Stimulated activated CD4-positive, alpha-beta T cell treated with anti-CD3 and anti-CD28 coated beads, TNF-alpha, amount 100 ng/mL, for 48 hours (primary cell): ENCODE measurements at regions not wholly inside any gene's neighbourhood (a gene's known extent, or its start where the extent isn't known, plus 50 kb on each side); places are given as distances from the start of the nearest gene placed in this dataset.
A peak's percentile ranks its signal among the peaks of the same experiment; 100 is the strongest.
"Not testable (repeated sequence)": the region's sequence is repeated elsewhere in the genome, so short reads cannot be mapped to it uniquely, and the experiment has no call there.

ENCODE experiments used
- DNase-seq, 3 donors: peaks; one replicate each; pipeline ENCODE4 v3.0.0-alpha.2; 2020; ENCODE audit warnings: low read depth in 3 of 3

DNA sequence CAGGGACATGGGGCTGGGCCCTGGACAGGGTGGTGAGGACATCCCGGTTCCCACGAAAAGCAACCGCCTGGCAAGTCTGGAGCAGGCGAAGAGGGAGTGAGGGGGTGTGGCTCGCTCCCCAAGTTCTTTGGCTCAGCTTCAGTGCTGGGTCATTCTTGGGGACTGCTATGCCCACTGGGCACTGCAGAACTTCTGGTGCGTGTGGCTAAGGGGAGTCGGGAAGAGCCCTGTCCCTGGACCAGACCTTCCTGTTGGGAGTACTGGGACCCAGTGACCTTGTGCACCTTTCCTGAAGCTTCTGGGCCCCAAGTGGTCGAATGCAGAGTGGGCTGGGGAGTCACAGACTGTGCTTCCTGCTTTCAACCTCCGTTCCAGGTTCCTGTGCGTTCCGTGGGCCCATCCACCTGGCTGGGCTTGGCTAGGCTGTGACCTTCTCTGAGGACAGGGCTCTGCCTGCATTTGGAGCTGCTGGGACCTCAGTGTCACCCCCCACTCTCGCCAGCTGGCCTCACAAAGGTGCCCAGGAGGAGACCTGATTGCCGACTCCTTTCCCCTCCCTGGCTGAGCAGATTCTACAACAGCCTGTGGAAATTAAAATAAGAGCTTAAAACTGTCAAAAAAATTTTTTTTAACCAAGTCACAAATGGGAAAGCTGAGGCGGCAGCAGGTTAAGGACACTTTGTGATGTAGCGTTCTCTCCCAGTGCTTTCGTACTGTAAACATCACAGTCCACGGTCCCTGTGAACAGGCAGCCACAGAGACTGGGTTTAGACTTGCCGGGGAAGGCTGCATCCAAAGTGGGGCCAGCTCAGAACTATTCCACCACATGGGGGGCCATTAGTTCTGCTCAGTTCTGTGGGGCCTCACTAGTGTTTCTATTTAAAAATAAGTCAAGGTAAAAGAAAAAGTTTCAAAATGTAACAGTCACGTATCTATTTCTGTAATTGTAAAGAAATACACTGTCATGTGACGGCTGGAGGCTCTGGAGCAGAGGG lies 63.8 kb upstream of the WNT7B start:
- no peak for DNase-seq

DNA sequence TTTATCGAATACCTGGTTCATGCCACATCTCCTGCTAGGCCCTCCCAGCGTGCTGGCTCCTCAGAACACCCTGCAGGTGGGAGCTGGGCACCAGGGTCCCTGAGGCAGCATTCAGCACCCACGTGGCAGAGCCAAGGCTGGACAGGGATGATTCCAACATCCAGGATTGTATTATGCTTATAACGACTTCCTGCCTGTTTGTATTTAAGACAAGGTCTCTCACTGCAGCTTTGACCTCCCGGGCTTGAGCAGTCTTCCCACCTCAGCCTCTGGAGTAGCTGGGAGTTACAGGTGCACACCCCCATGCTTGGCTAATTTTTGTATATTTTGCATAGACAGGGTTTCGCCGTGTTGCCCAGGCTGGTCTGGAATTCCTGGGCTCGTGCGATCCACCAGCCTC lies 64.7 kb upstream of the WNT7B start:
- no peak for DNase-seq

DNA sequence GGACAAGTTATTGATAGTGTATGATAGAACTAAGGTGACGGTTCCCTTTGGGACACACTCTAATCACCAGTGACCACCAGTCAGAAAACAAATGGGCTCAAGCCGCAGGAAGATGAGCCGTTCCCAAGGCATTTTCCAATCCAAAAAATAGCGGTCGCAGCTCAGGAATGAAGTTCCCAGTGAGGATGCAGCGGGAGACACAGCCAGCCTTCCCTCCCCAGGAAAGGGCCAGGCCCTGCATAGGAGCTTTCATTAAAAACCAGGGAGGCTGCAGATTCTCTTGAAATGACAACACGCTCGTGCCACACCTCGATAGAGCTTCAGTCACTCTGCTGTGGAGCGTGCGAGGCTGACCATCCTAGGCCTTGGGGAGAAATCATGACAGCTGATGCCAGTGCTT lies 65.8 kb upstream of the WNT7B start:
- DNase-seq = no peak

DNA sequence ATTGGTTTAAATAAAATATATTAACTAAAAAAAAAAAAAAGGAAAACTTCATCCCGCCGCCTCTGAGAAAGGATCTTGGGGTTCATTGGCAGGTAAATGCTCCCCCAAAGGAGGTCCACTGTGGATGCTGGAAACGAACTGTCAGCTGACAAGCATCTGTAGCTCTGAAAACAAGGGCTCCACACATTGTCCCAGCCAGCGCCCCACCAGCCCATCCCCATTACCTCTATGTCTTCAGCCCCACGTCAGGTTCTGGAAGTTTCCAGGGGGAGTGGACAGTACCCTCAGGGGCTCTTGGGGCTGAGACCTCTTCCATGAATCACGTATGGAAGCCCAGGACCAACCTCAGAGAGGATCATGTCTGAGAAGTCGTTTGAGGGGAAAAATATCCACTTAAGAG lies 66.4 kb upstream of the WNT7B start:
- no peak for DNase-seq

DNA sequence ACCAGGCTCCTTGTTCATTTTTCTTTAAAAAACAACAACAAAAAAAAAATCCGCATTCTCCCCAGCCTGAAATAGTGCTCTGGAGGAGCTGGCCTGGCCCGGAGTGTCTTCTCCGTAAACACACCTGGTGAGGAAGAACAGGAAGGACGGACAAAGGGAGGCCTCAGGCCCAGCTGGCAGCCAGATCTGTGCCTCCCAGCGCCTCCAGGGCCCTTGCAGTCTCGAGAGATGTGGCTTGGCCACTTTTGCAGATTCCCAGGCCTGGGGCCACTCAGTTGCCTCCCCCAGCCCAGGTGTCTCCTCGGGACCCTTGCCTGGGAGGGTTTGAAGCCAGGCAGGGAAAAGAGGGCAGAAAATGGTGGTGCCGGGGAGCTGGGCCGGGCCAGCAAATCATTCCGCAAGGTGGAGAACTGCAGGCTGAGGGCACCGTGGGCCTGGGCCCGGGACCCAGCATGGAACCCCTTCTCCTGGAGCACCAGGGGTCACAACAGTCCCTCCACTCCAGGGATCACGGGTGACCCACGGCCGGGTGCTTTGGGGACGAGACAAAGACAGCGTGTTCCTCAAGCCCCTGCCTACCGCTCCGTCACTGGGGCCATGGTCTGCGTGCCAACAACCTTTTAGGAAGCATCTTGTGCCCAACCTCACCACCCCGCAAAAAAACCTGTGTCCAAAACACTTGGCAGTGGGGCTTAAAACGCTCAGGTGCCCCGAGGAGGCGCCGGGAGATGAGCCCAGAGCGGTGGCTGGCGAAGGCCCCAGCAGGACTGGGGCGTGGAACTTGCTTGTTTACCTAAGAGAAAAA lies 67.1 kb upstream of the WNT7B start:
- no peak for DNase-seq

DNA sequence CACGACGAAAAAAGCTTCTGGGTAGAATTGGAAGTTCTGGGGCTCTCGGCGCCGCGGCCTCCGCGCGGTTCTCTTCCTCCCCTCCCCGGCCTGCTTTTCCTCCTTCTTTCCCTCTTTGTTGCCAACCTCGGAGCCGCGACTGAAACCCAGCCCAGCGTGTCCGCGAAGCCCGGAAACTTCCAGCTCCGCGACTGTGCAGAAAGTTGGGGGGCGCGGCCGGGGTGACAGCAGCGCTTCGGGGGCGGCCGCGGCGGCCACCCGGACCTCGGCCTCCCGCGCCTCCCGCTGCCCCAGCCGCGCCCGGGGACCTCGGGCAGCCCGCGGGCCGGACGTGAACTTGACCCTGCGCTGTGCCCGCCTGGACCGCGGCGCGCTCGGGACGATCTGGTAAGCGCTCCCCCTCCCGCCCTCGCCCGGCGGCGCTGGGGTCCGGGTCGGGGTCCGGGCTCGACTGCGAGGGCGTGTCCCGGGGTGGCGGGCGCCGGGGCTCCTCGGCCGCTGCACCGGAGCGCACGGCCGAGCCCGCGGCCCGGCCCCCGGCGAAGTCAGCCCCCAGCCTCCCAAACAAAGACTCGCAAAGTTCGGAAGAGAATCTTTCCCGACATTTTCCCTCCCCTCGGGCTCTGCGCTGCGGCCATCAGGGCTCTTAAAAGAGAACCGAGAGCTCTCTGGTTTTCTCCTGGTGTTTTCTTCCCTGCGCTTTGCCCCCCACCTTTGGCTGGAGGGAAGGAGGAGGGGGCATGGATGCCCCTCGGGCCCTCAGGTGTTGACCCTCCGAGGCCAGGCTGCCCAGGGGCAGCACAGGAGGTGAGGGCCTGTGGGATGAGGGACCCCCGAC lies 67.9 kb upstream of the WNT7B start:
- DNase-seq = no peak

DNA sequence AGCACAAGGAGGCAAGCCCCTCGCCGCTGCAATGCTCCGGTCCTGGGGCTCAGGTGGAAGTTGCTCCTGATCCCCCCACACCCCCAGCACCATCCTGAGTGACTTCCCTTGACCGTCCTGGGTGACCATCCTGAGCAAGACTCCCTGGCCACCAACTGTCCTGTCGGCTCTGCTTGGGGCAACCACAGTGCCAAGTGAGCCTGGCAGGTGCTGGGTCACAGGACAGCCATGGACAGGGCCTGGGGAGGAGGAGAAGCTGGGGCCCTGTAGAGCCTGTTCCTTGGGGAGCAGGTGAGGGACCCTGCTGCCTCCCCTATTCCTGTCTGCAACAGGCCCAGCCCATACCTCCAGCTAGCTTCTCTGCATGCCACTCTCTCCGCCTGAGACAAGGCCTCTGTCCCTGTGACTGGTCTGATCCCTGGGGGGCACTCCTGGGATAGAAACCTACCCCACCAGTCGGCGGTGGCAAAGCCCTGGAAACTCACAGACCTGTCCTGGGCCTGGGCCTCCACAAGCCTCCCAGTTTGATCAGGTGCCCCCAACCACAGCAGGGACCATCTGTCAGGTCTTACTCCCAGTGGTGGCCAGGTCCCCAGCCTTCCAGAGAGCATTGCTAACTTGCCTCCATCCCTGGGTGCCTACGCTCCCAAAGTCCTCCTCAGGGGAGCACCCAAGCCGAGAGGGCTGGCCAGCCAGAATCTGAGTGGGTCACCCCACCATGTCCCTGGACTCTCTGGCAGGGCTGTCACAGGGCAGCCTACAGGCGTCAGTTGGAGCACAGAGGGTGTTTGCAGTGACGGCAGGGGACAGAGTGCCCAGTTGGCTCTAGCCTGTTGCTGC lies 68.7 kb upstream of the WNT7B start:
- DNase-seq = no peak

DNA sequence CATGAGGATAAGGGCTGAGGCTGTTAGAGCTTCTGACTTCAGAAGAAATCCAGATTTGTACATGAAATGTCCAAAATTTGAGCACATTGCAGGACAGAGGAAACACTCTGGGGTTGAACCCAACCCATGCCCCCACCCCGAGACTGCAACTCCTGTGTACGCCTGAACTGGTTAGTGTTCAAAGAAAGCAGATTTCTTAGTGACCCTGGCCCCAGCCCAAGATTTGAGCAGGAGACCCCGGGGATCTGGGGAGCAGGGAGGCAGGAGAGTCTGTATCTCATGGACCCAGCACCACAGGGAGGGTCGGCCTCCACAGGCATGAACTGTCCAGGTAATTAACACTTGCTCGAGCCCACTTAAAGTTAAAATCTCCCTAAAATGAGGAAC lies 69.3 kb upstream of the WNT7B start:
- DNase-seq = no peak

DNA sequence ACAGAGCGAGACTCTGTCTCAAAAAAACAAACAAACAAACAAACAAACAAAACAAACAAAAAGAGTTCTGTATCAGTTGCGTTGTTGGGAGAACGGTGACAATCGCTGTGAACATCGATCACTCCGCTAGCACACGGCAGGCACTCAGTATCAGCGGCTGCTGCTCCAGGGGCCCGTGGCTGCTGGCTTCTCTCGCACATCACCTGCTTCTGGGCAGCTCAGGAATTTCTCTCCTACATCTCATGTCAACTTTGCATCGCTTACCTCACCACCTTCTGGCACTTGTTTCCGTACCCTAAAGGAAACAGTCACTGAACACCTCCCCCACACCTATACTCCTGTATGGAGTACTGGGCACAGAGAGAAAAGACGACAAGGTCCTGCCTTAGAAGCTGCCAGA lies 70.3 kb upstream of the WNT7B start:
- no peak for DNase-seq

DNA sequence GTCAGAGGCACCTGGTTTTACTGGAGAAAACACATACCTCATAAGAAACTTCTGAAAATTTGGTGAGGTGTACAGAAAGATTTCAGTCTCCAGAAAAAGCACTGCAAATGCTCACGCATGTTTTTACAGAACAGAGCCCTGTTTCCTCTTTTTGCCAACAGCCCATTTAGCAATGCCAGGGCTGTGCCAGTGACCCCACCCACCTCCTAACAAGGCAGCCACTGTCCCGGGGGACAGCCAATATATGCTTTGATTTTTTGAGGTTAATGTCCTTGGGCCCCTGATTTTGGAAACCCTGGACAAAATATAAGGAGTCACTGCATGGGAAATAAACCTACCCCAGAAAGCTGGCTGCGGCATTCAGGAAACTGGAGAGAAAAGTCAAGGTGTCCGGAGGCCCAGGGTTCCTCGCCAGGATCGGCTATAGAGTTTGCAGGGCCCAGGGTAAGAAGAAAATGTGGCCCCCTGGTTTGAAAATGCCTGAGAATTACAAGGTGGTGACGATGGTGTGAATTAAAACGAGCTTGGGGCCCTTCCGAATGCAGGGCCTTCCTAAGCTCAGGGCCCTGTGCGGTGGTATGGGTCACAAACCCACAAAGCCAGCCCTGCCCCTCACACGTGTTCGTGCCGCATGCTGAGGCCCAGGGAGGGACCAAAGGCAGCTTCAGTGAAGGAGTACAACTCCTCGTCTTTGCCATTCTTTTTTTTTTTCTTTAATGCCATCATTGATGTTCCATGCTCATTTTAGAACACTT lies 71.1 kb upstream of the WNT7B start:
- DNase-seq = no peak

DNA sequence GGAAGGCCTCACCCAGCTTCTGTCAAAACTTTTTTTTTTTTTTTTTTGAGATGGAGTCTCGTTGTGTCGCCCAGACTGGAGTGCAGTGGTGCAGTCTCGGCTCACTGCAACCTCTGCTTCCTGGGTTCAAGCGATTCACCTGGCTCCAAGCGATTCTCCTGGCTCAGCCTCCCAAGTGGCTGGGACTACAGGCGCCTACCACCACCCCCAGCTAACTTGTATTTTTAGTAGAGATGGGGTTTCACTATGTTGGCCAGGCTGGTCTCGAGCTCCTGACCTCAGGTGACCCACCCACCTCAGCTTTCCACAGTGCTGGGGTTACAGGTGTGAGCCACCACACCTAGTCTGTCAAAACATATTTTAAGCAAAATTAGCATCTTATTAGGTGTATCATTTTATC lies 71.7 kb upstream of the WNT7B start:
- DNase-seq = not testable (repeated sequence)

DNA sequence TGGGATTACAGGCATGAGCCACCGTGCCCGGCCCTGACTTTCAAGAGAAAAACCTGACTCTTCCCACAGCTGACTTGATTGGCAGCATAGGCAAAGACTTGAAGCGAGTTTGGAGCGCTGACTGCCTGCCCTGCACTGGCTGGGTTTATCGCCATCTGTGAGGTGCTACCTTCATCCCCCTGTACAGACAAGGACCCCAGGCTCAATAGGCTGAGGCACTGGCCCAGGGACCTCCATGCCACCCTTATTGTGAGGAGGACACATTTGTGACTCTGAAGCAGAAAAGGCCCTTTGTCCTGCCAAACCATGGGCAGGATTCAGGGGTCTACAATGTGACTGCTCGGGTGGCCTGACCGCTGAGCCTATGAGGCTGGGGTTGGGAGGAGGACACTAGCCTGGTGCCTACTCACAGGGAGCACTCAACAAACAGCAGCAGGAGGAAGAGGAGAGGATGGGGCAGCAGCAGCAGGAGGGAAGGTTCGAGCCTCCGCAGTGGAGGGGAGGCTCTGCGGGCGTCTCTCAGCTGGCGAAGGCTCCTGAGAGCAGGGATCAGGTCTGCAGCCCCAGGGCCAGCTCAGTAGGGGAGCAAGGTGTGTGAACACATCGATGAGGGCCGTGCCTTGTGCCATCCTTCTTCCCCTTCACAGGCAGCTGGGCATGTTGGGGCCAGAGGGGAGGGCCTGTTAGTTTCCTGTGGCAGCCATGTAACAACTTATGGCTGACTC lies 72.9 kb upstream of the WNT7B start:
- DNase-seq = no peak

DNA sequence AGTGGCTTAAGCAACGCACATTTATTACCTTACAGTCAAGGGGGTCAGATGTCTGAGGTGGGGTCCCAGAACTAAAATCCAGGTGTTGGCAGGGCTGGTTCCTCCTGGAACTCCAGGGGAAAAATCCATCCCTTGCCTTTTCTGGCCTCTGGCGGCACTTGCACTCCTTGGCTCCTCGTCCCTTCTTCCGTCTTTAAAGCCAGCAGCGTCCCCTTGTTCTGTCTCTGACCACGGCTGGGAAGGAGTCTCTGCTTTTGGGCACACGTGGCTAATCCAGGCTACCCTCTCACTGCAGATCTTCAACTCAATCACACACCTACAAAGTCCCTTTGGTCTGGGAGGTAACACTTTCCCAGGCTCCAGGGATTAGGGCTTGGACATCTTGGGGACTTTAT lies 73.5 kb upstream of the WNT7B start:
- DNase-seq = no peak

DNA sequence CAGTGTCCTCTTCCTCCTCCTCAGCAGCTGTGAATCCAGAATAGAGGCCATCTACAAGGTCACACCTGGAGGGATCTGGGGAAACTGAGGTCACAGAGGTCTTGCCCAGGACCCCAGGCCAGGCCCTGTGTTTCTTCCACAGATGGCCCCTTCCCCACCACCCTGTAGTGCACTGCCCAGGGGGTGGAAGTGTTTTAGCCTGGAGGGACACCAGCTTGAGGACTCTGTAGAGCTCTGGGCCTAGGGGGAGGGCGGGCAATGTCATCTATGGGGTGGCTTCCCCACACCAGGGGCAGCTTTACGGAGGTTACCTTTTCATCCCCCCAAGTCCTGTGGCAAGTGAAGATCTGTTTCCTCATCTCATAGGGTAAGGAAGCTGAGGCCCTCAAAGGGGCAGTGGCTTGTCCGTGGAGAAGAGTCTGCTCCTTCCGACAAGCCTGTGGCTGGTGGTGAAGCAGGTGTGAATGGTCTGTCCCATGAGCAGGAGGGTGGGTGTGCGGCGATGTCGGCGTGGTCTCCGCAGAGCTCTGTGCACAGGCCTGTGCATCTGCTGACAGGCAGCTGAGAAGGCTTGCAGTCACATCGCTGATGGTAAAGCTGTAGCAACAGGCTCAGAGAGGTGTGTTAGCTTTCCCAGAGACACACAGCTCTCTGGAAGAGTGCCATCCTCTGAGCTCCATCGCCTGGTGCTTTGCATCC lies 74.1 kb upstream of the WNT7B start:
- no peak for DNase-seq

DNA sequence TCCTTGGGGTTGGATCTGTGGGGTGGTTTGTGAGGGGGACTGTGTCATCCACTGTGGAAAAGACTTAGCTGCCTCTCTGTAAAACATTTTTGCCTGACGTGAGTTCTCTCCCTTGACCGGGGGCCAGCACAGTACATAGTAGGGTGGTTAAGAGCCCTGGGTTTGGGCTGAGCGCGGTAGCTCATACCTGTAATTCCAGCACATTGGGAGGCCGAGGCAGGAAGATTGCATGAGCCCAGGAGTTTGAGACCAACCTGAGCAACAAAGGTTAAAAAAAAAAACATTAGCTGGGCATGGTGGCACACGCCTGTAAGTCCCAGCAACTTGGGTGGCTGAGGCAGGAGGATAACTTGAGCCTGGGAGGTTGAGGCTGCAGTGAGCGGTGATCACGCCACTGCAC lies 74.7 kb upstream of the WNT7B start:
- no peak for DNase-seq

DNA sequence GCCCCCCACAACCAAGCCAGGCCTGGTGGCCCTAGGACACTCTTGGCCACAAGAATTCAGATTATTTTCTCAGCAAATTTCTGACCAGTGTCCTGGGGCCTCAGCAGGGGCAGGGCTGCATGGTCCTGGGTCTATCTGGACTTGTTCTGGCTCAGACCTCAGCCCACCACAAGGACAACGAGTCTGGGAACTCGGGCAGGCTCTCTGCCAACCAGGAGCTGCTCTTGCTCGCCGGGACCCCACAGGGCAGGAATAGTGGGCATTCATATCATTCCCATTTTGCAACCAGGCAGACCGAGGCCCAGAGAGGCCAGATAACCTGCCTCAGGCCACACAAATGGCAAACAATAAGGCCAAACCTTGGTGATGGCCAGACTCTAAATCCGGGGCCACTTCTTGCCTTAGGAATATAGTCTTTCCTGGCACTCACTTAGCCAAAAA lies 75.4 kb upstream of the WNT7B start:
- DNase-seq = no peak

DNA sequence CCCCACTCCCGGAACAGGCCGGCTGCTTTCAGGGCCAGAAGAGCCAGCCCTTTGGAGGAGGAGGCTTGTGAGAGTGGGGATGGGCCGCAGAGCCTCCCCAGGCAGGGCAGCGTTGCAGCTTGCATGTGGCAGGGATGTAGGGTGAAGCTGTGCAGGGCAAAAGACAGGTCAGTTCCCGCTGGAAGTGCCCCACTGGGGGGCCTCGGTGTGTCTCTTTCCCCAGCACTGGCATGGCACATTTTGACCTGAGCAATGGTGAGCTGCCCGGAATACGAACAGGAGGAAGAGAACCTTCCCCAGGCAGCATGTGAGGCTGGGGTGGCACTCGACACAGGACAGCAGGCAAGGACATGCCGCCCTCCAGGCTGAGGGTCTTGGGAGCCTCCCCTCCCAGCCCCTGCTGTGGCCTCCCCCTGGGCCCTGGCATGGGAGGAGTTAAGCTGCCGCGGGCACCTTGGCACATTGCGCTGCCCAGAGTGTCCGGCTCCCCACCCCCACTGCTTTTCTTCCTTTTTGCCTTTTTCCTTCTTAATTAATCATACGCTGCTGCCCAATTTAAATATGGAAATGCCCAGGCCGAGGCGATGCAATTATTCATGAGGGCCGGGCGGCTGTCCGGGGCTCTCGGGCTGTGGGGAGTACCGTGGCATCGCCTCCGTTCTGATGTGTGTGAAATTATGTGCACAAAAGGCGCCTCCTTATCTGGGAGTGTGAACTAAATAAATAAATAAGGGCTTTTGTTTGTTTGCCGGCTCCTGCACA lies 76.0 kb upstream of the WNT7B start:
- no peak for DNase-seq

DNA sequence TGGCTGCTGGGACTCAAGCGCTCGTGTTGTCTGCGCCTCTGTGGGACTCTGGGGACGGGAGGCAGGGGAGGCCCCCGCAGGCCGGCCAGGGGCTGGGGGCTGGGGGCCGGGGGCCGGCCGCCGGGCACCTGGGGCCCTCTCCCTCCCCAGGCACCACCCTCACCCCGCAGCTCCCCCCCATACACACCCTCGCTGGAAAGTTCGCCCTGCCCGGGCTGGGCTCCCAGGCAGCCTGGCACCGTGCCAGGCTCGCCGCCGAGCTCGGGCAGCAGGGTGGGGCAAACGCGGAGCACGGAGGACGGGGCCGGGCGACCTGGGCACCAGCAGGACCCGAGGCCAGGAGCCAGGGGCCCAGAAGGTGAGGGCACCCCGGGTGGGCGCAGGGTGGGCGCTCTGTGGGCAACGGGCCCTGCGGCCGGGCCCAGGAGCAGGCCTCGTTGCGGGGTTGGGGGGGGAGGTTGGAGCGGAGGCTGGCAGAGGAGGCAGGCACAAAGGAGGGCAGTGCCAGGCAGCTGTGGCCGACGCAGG lies 76.7 kb upstream of the WNT7B start:
- peak in 1 of 3 donors; percentile 40 for DNase-seq
